Activated CD8-positive, alpha-beta memory T cell treated with anti-CD3 and anti-CD28 coated beads, Interleukin-2, amount 10 ng/mL, durations not matched to agents 7 days and 5 days (primary cell): ENCODE measurements at regions not wholly inside any gene's neighbourhood (a gene's known extent, or its start where the extent isn't known, plus 50 kb on each side); places are given as distances from the start of the nearest gene placed in this dataset.
"Not testable (repeated sequence)": the region's sequence is repeated elsewhere in the genome, so short reads cannot be mapped to it uniquely, and the experiment has no call there.

Experiments used
- ATAC-seq: fragments of 150-1000 bp; cut with Tn5 transposase; one replicate; pipeline ENCODE4 v1.10.0; 2021; ENCODE audit warnings: moderate library complexity
- CTCF ChIA-PET: fragments of 350-600 bp; sonication (Branson Sonifier 250); formaldehyde crosslinking; loops from one replicate; lab custom pipeline; 2021; ENCODE audit warnings: antibody characterized with exemption; lab: Charles Lee
- DNase-seq: peaks from one replicate; pipeline ENCODE4 v3.0.0-alpha.2; 2020
- H3K27ac Mint-ChIP-seq: one replicate; pipeline ENCODE4 v1.8.0; 2021; ENCODE audit warnings: mild to moderate bottlenecking, mixed read lengths
- H3K27me3 Mint-ChIP-seq: one replicate; pipeline ENCODE4 v1.8.0; 2021; ENCODE audit warnings: mixed read lengths
- H3K36me3 Mint-ChIP-seq: one replicate; pipeline ENCODE4 v1.8.0; 2021; ENCODE audit warnings: mild to moderate bottlenecking, mixed read lengths
- H3K4me1 Mint-ChIP-seq: one replicate; pipeline ENCODE4 v1.8.0; 2021; ENCODE audit warnings: mixed read lengths
- H3K4me3 Mint-ChIP-seq: one replicate; pipeline ENCODE4 v1.8.0; 2021; ENCODE audit warnings: mild to moderate bottlenecking, moderate library complexity, mixed read lengths
- H3K9me3 Mint-ChIP-seq: one replicate; pipeline ENCODE4 v1.8.0; 2022; ENCODE audit warnings: low read depth, mixed read lengths

- peaks cover 2% of the 10 kb centered on the region for H3K9me3 Mint-ChIP-seq
- ATAC-seq (no peak), DNase-seq (no peak)
- peaks cover 13% of the 10 kb centered on the region for H3K27me3 Mint-ChIP-seq
- H3K36me3 Mint-ChIP-seq, result no peaks in the 10 kb centered on the region
- H3K27ac Mint-ChIP-seq, result no peak overlapping the region
- CTCF ChIA-PET, result interaction anchor here (1.4 kb wide), 1 partner anchor 12 kb away, joined by 3 read pairs; no protein-coding TSS in a partner anchor
- H3K4me3 Mint-ChIP-seq, result no peak overlapping the region
- H3K4me1 Mint-ChIP-seq, result no peaks in the 10 kb centered on the region
Measured at GRCh38 chr14:55773312-55773711, 193.3 kb downstream of the KTN1 start.

GRCh38 chr14:55773984-55774545 is 194.1 kb downstream of the KTN1 start:
- H3K4me3 Mint-ChIP-seq, result no peak overlapping the region
- DNase-seq (no peak), ATAC-seq (no peak)
- H3K4me1 Mint-ChIP-seq, result no peaks in the 10 kb centered on the region
- peaks cover 2% of the 10 kb centered on the region for H3K9me3 Mint-ChIP-seq
- H3K27me3 Mint-ChIP-seq, result peaks cover 13% of the 10 kb centered on the region
- CTCF ChIA-PET, result interaction anchor here (1.4 kb wide), 1 partner anchor 13 kb away, joined by 3 read pairs; no protein-coding TSS in a partner anchor
- H3K36me3 Mint-ChIP-seq, result no peaks in the 10 kb centered on the region
- no peak overlapping the region for H3K27ac Mint-ChIP-seq

GRCh38 chr14:55777877-55778276 is 197.9 kb downstream of the KTN1 start:
- DNase-seq, result no peak
- H3K9me3 Mint-ChIP-seq, result peaks cover 2% of the 10 kb centered on the region
- H3K27ac Mint-ChIP-seq, result no peak overlapping the region
- no peaks in the 10 kb centered on the region for H3K36me3 Mint-ChIP-seq
- CTCF ChIA-PET, result no interaction called here
- H3K4me1 Mint-ChIP-seq, result no peaks in the 10 kb centered on the region
- ATAC-seq, result no peak
- H3K27me3 Mint-ChIP-seq, result peaks cover 10% of the 10 kb centered on the region
- H3K4me3 Mint-ChIP-seq, result no peak overlapping the region

- Mint-ChIP-seq H3K36me3 (no peaks in the 10 kb centered on the region), H3K4me1 (no peaks in the 10 kb centered on the region), H3K4me3 (no peak overlapping the region), H3K27ac (no peak overlapping the region), H3K27me3 (peaks cover 11% of the 10 kb centered on the region), H3K9me3 (peaks cover 2% of the 10 kb centered on the region)
- DNase-seq (no peak), ATAC-seq (no peak)
- CTCF ChIA-PET, result interaction anchor here (1.1 kb wide), 1 partner anchor 41 kb away, joined by 3 read pairs; no protein-coding TSS in a partner anchor
Measured at GRCh38 chr14:55780156-55780946, 200.3 kb downstream of the KTN1 start.

- no peak for ATAC-seq
- H3K4me1 Mint-ChIP-seq, result no peaks in the 10 kb centered on the region
Measured at GRCh38 chr14:55781046-55781445, 201.0 kb downstream of the KTN1 start.

GRCh38 chr14:55782166-55782565 is 202.2 kb downstream of the KTN1 start:
- Mint-ChIP-seq H3K36me3 (no peaks in the 10 kb centered on the region), H3K4me3 (no peak overlapping the region), H3K4me1 (no peaks in the 10 kb centered on the region), H3K9me3 (peaks cover 2% of the 10 kb centered on the region), H3K27ac (no peak overlapping the region), H3K27me3 (peaks cover 19% of the 10 kb centered on the region)
- DNase-seq, result no peak
- CTCF ChIA-PET, result no interaction called here
- ATAC-seq, result no peak

More at GRCh38 chr14:55781046-55781445, 201.0 kb downstream of the KTN1 start:
- DNase-seq, result no peak
- CTCF ChIA-PET, result interaction anchor here (1.1 kb wide), 1 partner anchor 42 kb away, joined by 3 read pairs; no protein-coding TSS in a partner anchor
- Mint-ChIP-seq H3K27ac (no peak overlapping the region), H3K9me3 (peaks cover 2% of the 10 kb centered on the region), H3K4me3 (no peak overlapping the region), H3K36me3 (no peaks in the 10 kb centered on the region), H3K27me3 (peaks cover 12% of the 10 kb centered on the region)

- DNase-seq, result no peak
- Mint-ChIP-seq H3K27ac (no peak overlapping the region), H3K4me3 (no peak overlapping the region), H3K27me3 (peaks cover 13% of the 10 kb centered on the region), H3K4me1 (no peaks in the 10 kb centered on the region), H3K36me3 (no peaks in the 10 kb centered on the region), H3K9me3 (no peaks in the 10 kb centered on the region)
- CTCF ChIA-PET, result no interaction called here
- ATAC-seq, result no peak
Measured at GRCh38 chr14:55789406-55789805, 209.4 kb downstream of the KTN1 start.

- no peaks in the 10 kb centered on the region for H3K36me3 Mint-ChIP-seq
- H3K4me3 Mint-ChIP-seq, result no peak overlapping the region
- no peak for DNase-seq
- CTCF ChIA-PET, result interaction anchor here (0.6 kb wide), 1 partner anchor 350 kb away, joined by 3 read pairs; no protein-coding TSS in a partner anchor
- no peaks in the 10 kb centered on the region for H3K9me3 Mint-ChIP-seq
- no peak overlapping the region for H3K27ac Mint-ChIP-seq
- no peak for ATAC-seq
- H3K4me1 Mint-ChIP-seq, result no peaks in the 10 kb centered on the region
- no peaks in the 10 kb centered on the region for H3K27me3 Mint-ChIP-seq
Measured at GRCh38 chr14:55794655-55795595, 214.9 kb downstream of the KTN1 start.

- H3K9me3 Mint-ChIP-seq, H3K36me3 Mint-ChIP-seq, ATAC-seq, H3K4me1 Mint-ChIP-seq, DNase-seq, CTCF ChIA-PET, H3K27me3 Mint-ChIP-seq, H3K27ac Mint-ChIP-seq, H3K4me3 Mint-ChIP-seq: not testable (repeated sequence)
Measured at GRCh38 chr14:55796513-55796912, 216.5 kb downstream of the KTN1 start.

GRCh38 chr14:55798406-55798805 is 218.4 kb downstream of the KTN1 start:
- no peak overlapping the region for H3K4me3 Mint-ChIP-seq
- no peak overlapping the region for H3K27ac Mint-ChIP-seq
- H3K9me3 Mint-ChIP-seq, result peaks cover 3% of the 10 kb centered on the region
- no peak for ATAC-seq
- DNase-seq, result no peak
- CTCF ChIA-PET, result no interaction called here
- H3K4me1 Mint-ChIP-seq, result peaks cover 14% of the 10 kb centered on the region
- H3K27me3 Mint-ChIP-seq, result no peaks in the 10 kb centered on the region
- peaks cover 2% of the 10 kb centered on the region for H3K36me3 Mint-ChIP-seq

GRCh38 chr14:55799508-55800095 is 219.6 kb downstream of the KTN1 start:
- peaks cover 3% of the 10 kb centered on the region for H3K9me3 Mint-ChIP-seq
- peaks cover 24% of the 10 kb centered on the region for H3K4me1 Mint-ChIP-seq
- DNase-seq, result no peak
- H3K4me3 Mint-ChIP-seq, result no peak overlapping the region
- H3K27me3 Mint-ChIP-seq, result no peaks in the 10 kb centered on the region
- peaks cover 2% of the 10 kb centered on the region for H3K36me3 Mint-ChIP-seq
- no peak overlapping the region for H3K27ac Mint-ChIP-seq
- ATAC-seq, result no peak
- CTCF ChIA-PET, result no interaction called here

GRCh38 chr14:55800156-55800785 is 220.3 kb downstream of the KTN1 start:
- H3K27me3 Mint-ChIP-seq, result no peaks in the 10 kb centered on the region
- H3K4me3 Mint-ChIP-seq, result no peak overlapping the region
- no peak overlapping the region for H3K27ac Mint-ChIP-seq
- peaks cover 28% of the 10 kb centered on the region for H3K4me1 Mint-ChIP-seq
- ATAC-seq (no peak), DNase-seq (no peak)
- CTCF ChIA-PET, result no interaction called here
- H3K9me3 Mint-ChIP-seq, result peaks cover 3% of the 10 kb centered on the region
- H3K36me3 Mint-ChIP-seq, result peaks cover 2% of the 10 kb centered on the region
